ENCODE measurements at regions not wholly inside any gene's neighbourhood (a gene's known extent, or its start where the extent isn't known, plus 50 kb on each side); places are given as distances from the start of the nearest gene placed in this dataset.

GRCh38 chr2:194896871-194897270, 760.2 kb upstream of the SLC39A10 start:
- TF ChIP-seq CTCF (IDR thresholded peaks at IDR 0.05) (no peak), EP300 (IDR thresholded peaks at IDR 0.05) (no peak)

All from stomach (tissue), 4 donors.